Islet of Langerhans (tissue), 1 donor: ENCODE measurements at regions not wholly inside any gene's neighbourhood (a gene's known extent, or its start where the extent isn't known, plus 50 kb on each side); places are given as distances from the start of the nearest gene placed in this dataset.
"Not testable (repeated sequence)": the region's sequence is repeated elsewhere in the genome, so short reads cannot be mapped to it uniquely, and the experiment has no call there.

Experiments
- FAIRE-seq: peaks from one replicate; lab custom pipeline; 2011; peaks lifted over from hg19 to GRCh38; lab: Jason Lieb, UNC

DNA sequence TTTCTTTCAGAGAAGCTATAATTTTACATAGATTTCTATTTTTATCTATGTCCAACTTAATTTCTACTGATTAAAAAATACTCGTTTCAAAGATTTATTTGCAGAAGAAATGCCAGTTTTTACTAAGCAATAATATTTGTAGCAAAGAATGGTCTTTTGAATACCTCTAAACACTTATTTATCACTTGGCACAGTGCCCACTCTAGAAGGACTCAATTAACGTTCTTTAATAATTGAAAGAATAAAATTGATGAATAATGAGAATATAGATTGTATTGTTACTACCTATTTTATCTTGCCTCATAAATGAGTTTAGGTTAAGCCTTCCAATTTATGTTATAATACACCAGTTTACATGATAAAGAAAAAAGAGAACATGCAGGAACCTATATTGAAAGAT, 889.7 kb upstream of the CDH9 start:
- FAIRE-seq = no peak

DNA sequence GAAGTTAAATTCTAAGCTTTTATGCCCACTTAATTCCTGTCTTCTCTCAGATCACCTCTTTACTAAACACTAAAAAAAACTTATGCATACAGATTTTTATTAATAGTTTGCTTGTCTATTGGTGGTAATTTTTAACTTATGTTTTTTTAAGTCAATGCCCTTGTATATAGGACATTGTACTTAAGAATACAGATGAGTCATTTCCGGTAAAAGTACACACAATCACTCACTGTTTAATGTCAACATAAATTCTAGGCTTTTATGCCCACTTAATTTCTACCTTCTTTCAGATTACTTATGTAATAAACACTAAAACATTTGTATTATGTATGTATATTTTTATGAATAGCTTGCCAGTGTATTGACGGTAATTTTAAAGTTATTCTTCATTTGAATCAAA, 872.8 kb upstream of the CDH9 start:
- no peak for FAIRE-seq

DNA sequence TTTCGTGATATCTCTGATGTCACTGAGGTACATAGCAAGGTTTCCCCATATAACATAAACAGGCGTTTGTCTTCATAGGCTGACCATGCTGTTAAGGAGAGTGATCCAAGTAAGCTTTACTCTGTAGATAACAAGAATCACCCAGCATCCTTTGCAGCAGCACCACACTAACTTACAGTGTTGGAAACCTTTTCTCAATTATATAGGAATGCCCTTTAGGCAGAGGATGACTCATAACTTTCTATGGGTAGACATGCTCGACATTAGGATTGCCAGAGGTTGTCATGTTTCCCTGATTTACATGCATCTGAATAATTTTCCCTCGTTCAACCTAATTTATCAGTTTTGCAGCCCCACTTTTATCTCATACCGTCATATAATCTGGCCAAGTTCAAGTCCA, 870.0 kb upstream of the CDH9 start:
- FAIRE-seq = no peak

DNA sequence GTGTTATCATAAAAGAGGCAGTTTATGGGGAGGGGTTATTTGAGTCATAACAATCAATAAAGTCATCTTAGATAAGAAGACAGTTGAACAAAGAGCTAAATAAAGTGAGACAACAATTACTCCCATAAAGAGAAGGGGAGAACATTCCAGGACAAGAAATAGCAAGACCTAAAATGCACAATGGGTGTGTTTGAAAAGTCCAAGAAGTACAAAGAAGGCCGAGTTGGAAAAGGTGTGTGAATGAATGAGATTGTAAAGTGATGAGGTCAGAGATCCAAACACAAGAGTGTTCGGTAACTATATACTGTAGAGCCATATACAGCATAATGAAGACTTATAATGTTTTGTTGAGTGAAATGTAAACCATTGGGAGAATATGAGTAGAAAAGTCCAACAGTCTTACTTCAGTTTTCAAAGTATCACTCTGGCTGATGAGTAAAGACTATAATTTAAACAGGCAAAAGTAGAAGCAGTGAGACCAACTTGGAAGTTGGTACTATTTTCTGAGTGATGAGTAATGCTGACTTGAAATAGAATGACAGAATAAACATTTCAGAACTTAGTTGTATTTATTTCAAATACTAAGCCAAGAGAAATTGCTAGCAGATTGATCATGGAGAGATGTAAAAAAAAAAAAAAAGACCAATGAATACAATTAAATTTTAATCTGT, 868.7 kb upstream of the CDH9 start:
- no peak for FAIRE-seq

DNA sequence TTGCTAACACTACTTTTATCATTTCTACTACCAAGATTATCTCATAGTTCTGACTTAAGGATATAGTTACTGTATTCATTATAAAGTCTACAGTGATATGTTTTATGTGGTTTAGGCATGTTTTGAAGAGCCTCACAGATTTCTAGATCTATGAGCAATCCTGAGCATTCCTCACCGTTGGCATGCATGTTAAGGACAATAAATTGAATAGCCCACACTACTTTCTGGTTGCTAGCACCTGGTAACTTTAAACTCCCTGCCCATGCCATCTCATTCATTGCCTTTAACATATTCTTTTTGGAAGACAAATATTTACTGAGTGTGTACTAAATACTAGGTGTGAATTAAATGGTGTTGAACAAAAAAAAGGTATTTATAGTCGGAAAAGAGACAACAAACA, 868.1 kb upstream of the CDH9 start:
- no peak for FAIRE-seq

DNA sequence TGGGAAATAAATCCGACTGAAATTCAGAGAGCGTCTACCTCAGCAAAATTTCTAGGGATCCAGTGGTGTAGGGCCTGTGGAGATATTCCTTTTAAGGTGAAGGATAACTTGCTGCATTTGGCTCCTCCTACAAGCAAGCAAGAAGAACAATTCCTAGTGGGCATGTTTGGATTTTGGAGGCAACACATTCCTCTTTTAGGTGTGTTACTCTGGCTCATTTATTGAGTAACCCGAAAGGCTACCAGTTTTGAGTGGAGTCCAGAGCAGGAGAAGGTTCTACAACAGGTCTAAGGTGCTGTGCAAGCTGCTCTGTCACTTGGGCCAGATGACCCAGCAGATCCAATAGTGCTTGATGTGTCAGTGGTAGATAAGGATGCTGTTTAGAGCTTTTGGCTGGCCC, 862.4 kb upstream of the CDH9 start:
- no peak for FAIRE-seq

DNA sequence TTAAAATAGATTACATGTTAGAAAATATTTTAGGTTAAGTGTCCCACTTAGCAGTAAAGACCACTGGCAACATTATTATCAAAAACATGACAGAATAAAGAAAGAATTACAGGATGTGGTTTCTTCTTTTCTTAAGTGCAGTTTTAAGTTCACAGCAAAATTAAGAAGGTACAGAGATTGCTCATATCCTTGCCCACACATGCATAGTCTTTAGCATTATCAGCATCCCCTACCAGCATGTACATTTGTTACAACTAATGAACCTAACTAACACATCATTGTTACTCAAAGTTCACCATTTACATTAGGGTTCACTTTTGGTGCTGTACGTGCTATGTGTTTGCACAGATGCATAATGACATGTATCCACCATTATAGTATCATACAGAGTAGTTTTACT, 837.7 kb upstream of the CDH9 start:
- FAIRE-seq = no peak

DNA sequence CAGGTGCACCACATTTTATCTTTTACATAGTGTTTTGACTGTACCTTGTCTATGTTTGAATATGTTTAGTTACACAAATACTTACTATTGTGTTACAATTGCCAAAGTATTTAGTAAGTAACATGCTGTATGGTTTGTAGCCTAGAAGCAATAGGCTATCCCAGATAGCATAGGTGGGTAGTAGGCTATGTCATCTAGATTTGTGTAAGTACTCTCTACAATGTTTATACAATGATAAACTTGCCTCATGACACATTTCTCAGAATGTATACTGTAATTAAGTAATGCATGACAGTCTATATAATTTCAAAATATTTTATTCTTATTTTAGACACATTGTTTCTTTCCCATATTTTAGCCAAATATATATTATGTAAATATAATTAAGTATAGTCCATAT, 836.8 kb upstream of the CDH9 start:
- no peak for FAIRE-seq

DNA sequence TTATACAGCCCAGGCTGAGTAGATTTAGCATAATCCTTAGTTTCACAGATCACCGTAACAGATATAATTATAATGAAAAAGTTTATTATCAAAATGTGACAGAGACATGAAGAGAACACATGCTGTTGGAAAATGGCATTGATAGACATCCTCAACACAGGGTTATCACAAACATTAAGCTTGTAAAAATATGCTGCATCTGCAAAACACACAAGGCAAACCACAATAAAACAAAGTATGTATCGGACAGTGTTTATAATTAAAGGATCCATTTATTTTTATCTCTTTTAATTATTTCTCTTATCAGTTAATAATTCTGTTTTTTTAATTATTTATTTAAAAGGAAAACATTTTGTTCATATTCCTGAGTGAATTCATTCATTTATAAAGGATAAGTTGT, 829.9 kb upstream of the CDH9 start:
- no peak for FAIRE-seq

DNA sequence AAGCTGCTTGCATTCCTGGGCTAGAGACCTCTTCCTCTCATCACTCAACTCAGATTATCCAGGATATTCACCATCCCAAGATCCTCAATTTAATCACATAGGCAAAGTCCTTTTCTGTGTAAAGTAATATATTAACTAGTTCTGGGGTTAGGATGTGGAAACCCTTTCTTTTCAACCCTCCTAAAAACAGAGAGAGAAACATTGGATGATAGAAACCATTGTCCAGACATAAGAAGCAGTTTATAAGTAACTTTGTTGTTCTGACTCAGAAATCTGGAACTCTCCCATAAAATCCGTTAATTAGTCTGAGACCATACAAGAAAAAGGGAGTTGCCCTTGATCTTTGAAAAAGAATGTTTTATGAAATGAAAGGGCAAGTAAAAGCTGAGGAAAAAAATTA, 817.1 kb upstream of the CDH9 start:
- FAIRE-seq = no peak

DNA sequence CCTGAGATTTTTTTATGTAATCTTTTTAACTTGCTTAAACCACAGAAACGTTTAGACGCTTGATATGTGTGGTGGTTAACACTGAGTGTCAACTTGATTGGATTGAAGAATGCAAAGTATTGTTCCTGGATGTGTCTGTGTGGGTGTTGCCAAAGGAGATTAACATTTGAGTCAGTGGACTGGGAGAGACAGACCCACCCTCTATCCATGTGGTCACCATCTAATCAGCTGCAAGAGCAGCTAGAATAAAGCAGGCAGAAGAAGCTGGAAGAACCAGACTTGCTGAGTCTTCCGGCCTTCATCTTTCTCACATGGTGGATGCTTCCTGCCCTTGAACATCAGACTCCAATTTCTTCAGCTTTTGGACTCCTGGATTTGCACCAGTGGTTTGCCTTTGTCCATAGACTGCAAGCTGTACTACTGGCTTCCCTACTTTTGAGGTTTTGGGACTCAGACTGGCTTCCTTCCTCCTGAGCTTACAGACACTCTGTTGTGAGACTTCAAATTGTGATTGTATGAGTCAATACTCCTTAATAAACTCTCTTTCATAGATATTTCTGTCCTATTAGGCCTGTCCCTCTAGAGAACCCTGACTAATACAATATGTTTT, 816.0 kb upstream of the CDH9 start:
- FAIRE-seq = no peak

DNA sequence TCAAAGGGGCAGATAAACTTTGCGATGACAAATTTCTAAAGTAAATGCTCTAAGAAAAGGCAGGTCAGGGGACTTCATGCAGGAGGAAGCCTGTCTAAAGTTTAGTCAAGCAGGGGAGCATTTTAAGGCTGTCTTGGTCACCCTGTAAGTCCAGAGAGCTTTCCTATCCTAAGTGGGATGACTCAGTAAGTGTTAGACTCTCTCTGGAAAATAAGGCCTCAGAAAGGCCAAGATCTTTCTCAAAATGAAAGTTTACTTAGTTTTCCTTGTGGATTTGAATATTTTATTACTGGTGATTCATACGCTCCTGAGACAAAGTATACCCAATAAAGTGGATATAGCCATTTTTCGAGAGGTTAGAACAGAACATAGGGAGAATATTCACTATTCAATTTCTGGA, 806.9 kb upstream of the CDH9 start:
- FAIRE-seq = no peak

DNA sequence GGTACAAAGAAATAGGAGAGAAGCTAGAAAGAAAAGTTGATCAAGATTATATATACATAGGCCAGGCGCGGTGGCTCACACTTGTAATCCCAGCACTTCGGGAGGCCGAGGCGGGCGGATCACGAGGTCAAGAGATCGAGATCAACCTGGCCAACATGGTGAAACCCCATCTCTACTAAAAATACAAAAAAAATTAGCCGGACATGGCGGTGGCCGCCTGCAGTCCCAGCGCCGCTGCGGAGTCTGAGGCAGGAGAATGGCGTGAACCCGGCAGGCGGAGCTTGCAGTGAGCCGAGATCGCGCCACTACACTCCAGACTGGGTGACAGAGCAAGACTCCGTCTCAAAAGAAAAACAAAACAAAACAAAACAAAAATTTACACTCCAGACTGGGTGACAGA, 798.3 kb upstream of the CDH9 start:
- not testable (repeated sequence) for FAIRE-seq

DNA sequence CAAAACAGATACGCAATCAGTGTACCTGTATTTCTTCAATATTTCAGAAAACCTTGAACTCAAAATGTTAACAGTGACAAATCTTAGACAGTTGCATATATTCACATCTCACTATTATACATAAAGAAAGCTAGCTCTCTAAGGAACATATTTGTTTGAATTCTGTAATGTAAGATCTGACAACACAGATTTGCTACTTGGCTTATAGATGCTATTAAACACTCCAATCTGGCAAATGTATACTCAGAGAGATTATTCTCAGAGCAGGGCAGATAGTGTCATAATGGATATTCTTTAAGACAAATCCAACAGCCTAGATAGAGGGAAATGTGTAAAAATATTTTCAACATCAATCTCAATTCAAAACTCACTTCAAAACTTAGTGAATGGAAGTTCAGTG, 794.5 kb upstream of the CDH9 start:
- FAIRE-seq = no peak

DNA sequence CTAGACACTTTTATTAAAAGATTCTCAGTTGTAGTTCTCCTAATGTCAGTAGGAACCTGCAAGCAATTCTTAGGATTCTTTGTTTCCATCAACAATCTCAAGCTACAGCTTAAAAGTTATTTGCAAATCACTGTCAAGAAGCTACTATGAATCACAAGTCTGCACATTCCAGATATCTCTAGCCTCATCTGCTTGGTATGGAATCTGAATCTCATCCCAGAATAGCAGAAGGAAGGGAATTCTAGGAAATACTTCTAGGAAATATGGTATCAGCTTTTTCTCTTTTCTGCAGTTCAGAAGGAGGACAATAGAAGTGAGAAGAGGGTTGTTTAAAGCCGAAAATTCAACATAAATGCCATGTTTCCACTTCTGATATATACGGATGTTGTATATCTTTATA, 792.2 kb upstream of the CDH9 start:
- no peak for FAIRE-seq

DNA sequence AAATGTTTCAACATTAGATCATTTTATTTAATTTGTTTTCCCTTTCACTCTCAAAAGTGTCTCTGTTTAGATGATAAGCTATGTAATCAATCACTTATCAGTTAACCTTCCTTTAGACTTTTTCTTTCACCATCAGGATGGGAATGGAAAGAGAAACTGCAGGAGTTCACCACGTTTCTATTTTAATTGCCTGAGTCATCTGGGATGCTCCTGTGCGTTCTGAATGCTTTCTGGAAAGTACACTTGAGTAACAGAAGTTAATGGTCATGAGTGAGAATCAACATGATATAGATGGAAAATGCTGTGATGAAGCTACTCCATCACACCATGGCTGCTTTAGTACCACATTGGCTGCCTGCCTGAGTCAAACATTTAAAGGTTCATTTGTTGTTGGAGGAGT, 783.3 kb upstream of the CDH9 start:
- FAIRE-seq = no peak

DNA sequence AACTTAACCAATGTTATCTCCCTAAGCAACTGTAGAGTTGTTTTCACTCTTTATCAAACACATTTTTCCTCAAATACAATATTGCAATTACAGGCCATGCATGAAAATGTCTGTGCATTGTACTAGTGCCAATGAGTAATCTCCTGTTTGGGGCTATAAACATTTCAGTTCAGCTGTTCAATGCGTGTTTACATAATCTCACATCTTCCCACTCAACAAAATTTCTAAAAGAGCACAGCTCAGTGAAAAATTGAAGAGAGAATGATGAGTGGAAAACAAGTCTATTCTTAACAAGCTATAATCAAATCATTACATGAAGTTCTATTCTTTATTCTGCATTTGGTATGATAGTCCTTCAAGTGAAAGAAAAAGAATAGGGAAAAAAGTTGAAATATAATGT, 780.5 kb upstream of the CDH9 start:
- no peak for FAIRE-seq

DNA sequence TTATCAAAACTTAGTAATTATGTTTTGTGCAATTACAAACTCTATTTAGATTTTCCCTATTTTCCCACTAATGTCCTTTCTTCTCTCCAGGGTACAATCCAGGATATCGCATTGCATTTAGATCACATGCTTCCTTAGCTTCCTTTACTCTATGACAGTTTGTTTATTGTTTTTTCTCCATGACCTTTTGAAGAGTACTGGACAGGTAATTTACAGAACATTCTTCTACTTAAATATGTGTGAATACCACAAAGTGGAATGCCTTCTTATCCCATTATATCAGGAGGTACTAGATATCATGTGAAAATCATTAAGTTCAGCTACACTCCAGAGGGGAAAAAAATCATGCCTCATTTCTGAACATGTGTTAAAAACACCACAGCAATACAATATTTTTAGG, 776.6 kb upstream of the CDH9 start:
- no peak for FAIRE-seq

DNA sequence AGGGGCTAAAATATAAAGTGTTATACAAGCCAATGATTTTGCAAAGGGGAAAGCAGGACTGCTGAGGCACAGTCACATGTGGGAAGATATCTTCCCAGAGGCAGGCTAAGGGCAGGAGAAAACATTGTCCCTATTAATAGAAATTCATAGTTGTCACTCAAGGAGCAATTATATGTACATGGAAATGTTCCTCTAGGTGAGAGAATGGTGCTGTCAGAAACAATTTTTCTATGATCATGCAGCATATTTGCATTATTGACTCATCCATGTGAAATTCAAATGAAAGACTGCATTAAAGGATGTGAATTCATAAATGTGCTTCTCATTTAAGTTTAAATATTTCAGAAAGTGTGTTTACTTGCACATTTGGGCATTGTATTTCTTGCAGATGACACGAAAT, 775.9 kb upstream of the CDH9 start:
- FAIRE-seq = no peak

DNA sequence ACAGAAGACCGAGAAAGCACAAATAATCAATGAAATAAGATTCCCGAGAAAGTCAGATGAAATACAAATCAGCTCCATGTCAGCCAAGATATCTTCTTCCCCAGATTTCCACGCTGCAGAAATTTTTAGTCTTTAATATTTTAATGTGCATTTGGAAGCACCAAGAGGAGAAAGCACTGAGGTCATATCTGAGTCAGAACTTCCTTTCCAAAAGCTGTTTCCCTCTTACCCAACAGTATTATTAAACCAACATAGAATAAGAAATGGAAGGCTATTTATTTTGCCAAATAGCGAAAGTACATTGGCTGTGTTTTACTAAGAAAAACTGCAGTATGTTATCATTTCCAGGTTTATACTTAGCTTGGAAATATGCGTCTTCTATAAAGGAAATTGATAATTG, 772.1 kb upstream of the CDH9 start:
- no peak for FAIRE-seq

DNA sequence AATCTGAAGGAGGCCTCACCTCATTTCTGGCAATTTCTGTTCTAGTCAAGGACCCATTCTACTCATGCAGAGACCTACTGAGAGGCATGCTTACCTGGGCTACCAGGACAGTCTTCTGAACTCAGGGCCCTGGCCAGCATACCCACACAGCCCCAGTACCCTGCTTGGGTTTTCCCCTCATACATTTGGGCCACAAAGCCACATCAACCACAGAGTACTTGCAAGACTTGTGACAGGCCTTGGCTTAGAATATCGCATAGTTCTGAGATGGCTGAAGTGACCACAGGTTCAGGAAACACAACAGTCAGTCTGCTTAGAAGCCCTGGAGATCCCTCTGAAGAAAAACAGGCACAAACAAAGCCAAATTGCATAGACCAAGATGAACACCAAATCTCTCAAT, 758.8 kb upstream of the CDH9 start:
- FAIRE-seq = no peak

DNA sequence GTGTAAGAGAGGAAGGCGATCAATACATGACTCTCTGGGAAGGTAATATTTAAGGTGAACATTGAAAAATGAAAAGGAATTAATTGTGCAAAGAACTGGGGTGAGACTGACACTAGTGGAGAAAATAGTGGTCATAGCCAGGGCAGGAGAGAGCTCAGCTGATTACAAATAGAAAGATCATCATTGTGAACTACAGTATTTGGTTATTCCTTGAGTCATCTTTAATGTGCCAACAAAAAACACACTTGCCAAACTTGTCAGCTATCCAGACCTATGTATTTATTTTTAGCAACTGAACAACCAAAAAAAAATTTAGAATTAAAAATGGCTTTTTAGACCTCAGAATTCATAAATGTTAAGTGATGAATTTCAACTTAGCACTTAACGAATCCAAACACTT, 749.8 kb upstream of the CDH9 start:
- FAIRE-seq = no peak

DNA sequence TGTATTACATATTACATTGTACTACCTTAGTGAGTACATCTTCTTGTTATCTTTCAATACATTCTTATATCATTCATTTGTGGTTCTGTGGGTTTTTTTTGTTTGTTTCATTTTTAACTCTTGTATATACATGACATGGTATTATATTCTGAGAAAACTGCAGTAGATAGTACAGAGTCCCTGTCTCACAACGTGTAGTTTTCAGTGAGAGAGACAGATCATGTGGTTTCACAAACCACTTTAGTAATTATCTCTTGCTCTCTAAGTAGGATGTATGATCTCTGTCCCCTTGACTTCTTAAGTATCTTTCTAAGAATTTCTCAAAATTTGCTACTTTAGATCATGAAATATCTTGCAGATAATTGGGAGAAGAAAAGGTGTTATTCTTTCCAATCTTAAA, 745.9 kb upstream of the CDH9 start:
- no peak for FAIRE-seq

DNA sequence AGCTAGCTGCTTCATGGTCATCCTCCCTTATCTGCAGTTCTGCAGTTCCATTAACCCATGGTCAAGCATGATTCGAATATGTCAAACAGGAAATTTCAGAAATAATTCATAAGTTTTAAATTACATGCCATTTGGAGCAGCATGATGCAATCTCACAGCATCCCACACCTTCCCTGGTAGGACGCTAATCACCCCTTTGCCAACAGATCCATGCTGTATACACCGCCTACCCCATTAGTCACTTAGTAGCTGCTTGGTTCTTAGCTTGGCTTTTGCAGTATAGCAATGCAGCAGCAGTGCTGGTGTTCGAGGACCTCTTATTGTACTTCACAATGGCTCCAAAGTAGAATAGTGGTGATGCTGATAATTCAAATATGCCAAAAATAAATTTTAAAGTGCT, 739.7 kb upstream of the CDH9 start:
- FAIRE-seq = no peak

DNA sequence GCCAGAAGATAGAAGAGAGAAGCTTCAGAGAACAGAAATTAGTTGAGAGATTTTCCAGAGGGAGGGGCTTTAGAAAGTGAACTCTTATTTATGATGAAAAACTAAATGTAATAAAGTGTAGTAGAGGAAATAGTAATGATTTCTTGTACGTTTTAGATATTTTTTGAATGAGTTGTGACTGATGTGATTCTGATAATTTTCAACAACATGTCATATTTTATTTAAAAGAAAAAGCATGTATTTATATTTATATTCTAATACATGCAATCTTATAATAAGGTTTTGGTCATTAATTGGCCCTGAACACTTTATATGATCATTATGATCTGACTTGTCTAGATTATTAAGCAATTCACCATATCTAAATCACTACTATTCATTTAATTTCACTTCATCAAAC, 735.2 kb upstream of the CDH9 start:
- FAIRE-seq = no peak
